ENCODE measurements at regions not wholly inside any gene's neighbourhood (a gene's known extent, or its start where the extent isn't known, plus 50 kb on each side); places are given as distances from the start of the nearest gene placed in this dataset.

- TF ChIP-seq ZNF462 (CRISPR knock-in tag; IDR thresholded peaks at IDR 0.05) = no peak
- TF ChIP-seq NANOG (IDR thresholded peaks at IDR 0.05; ENCODE audit: borderline replicate concordance) = no peak
- TF ChIP-seq EZH2phosphoT487 (IDR thresholded peaks at IDR 0.05; ENCODE audit: unreplicated experiment) = no peak
Measured at GRCh38 chr10:32141018-32141807, 85.0 kb upstream of the KIF5B start (continued).

GRCh38 chr10:32140403-32140802 lies 84.2 kb upstream of the KIF5B start:
- H3K9me3 Mint-ChIP-seq = peaks cover 12% of the 10 kb centered on the region
- H2AFZ ChIP-seq = no peak overlapping the region
- TF ChIP-seq CREB1 (CRISPR knock-in tag; IDR thresholded peaks at IDR 0.05; ENCODE audit: low read depth) = no peak
- TF ChIP-seq REST (IDR thresholded peaks at IDR 0.05; ENCODE audit: unreplicated experiment) = no peak
- no peak for TF ChIP-seq ETS1 (IDR thresholded peaks at IDR 0.05)
- TF ChIP-seq STAT1 (IDR thresholded peaks at IDR 0.05; ENCODE audit: unreplicated experiment) = no peak
- TF ChIP-seq POLR2AphosphoS5 (IDR thresholded peaks at IDR 0.05; ENCODE audit: low read depth) = no peak
- no peak for TF ChIP-seq EZH2phosphoT487 (IDR thresholded peaks at IDR 0.05; ENCODE audit: unreplicated experiment)
- TF ChIP-seq ZNF114 (CRISPR knock-in tag; IDR thresholded peaks at IDR 0.05) = no peak
- no peak for TF ChIP-seq CTCF (conservative IDR thresholded peaks at IDR 0.05; ENCODE audit: low read depth in 2 of 2)
- no peak for TF ChIP-seq NANOG (IDR thresholded peaks at IDR 0.05; ENCODE audit: borderline replicate concordance)
- TF ChIP-seq EZH2 (IDR thresholded peaks at IDR 0.05; ENCODE audit: low read depth, unreplicated experiment) = no peak
- no peak for TF ChIP-seq JUNB (IDR thresholded peaks at IDR 0.05; ENCODE audit: unreplicated experiment)

More at GRCh38 chr10:32140403-32140802, 84.2 kb upstream of the KIF5B start:
- H3K4me1 ChIP-seq (ENCODE audit: insufficient read depth) = peaks cover 10% of the 10 kb centered on the region
- H3K27me3 ChIP-seq (ENCODE audit: insufficient read depth) = no peaks in the 10 kb centered on the region
- no peak overlapping the region for H3K4me2 ChIP-seq
- DNase-seq (ENCODE audit: low spot score) (peak; percentile 17), ATAC-seq (no peak)
- no peaks in the 10 kb centered on the region for H3K9me2 ChIP-seq (ENCODE audit: insufficient read depth)
- no peaks in the 10 kb centered on the region for H3F3A ChIP-seq (replicated peaks; ENCODE audit: low read depth)
- no peaks in the 10 kb centered on the region for H4K20me1 ChIP-seq (replicated peaks; ENCODE audit: insufficient read depth)
- no peaks in the 10 kb centered on the region for H3K36me3 ChIP-seq (ENCODE audit: insufficient read depth)
- no peak overlapping the region for H3K27ac ChIP-seq (ENCODE audit: low read depth)
- Mint-ChIP-seq H3K4me1 (peaks cover 17% of the 10 kb centered on the region), H3K4me3 (no peak overlapping the region), H3K27me3 (ENCODE audit: insufficient read depth, low read depth, poor library complexity) (peaks cover 6% of the 10 kb centered on the region), H3K27ac (no peak overlapping the region), H3K36me3 (ENCODE audit: low read depth) (peaks cover 5% of the 10 kb centered on the region; the same call in 2 of the 3 replicates)
- H3K4me3 ChIP-seq = no peak overlapping the region
- no peaks in the 10 kb centered on the region for H3K79me2 ChIP-seq (replicated peaks; ENCODE audit: insufficient read depth)
